Aorta (tissue), 5 donors: ENCODE measurements at regions not wholly inside any gene's neighbourhood (a gene's known extent, or its start where the extent isn't known, plus 50 kb on each side); places are given as distances from the start of the nearest gene placed in this dataset.
A peak's percentile ranks its signal among the peaks of the same experiment; 100 is the strongest.
"Not testable (repeated sequence)": the region's sequence is repeated elsewhere in the genome, so short reads cannot be mapped to it uniquely, and the experiment has no call there.

ENCODE experiments used
- ATAC-seq: fragments of 200-7000 bp; cut with Tn5 transposase; one replicate; pipeline ENCODE4 v1.9.1; 2022; ENCODE audit warnings: moderate library complexity; ENCODE audit not compliant: low FRiP score
- DNase-seq, 2 donors: peaks; one replicate each; pipeline ENCODE4 v3.0.0-alpha.2; 2020
- H3K27ac ChIP-seq, 2 donors: one replicate each; pipeline ENCODE4 v1.5.1; 2013; ENCODE audit warnings: low read length in 2 of 2, mild to moderate bottlenecking in 2 of 2, moderate library complexity in 2 of 2, control low read depth in 1 of 2, inconsistent platforms in 1 of 2, low read depth in 1 of 2
- H3K27me3 ChIP-seq, 2 donors: one replicate each; pipeline ENCODE4 v1.6.1; 2013; ENCODE audit warnings: control low read depth in 1 of 2, low read length in 1 of 2, mild to moderate bottlenecking in 1 of 2, moderate library complexity in 1 of 2; ENCODE audit not compliant: insufficient read depth in 2 of 2, control insufficient read depth in 1 of 2
- H3K36me3 ChIP-seq, 2 donors: one replicate each; pipeline ENCODE4 v1.6.1; 2013; ENCODE audit warnings: control low read depth in 1 of 2, low read length in 1 of 2, mild to moderate bottlenecking in 1 of 2; ENCODE audit not compliant: insufficient read depth in 2 of 2, control insufficient read depth in 1 of 2
- H3K4me1 ChIP-seq, 2 donors: one replicate each; pipeline ENCODE4 v1.6.1; 2013; ENCODE audit warnings: low read length in 2 of 2, control low read depth in 1 of 2, mild to moderate bottlenecking in 1 of 2, moderate library complexity in 1 of 2; ENCODE audit not compliant: insufficient read depth in 2 of 2, control insufficient read depth in 1 of 2
- H3K4me3 ChIP-seq, 2 donors: one replicate each; pipeline ENCODE4 v1.5.1; 2013; ENCODE audit warnings: low read length in 2 of 2, control low read depth in 1 of 2, mild to moderate bottlenecking in 1 of 2
- H3K9me3 ChIP-seq: one replicate; pipeline ENCODE4 v1.6.1; 2013; ENCODE audit warnings: mild to moderate bottlenecking, low read length; ENCODE audit not compliant: control insufficient read depth
- WGBS, 2 donors: extraction: QIAGEN DNeasy Blood & Tissue Kit; methylation state at CpG; one replicate each; pipeline ENCODE4 v1.1.7; 2013; 5-methylcytosine and 5-hydroxymethylcytosine counted together
- intact Hi-C, 2 donors: fragments of 100-400 bp; cut with DNase I; formaldehyde crosslinking; loops; one replicate each; pipeline versions ENCODE4 v1.14.2 to v1.15.0; 2022
- donor health status: healthy with polysubstance abuse.
- donor health status: Bipolar disorder and iron deficiency.
- donor health status: DM: no; HTN: no; CAD: no.
- donor health status: DM: no; HTN: no; CAD: no.
- donor health status: DM: yes; HTN: yes; CAD: no.

DNA sequence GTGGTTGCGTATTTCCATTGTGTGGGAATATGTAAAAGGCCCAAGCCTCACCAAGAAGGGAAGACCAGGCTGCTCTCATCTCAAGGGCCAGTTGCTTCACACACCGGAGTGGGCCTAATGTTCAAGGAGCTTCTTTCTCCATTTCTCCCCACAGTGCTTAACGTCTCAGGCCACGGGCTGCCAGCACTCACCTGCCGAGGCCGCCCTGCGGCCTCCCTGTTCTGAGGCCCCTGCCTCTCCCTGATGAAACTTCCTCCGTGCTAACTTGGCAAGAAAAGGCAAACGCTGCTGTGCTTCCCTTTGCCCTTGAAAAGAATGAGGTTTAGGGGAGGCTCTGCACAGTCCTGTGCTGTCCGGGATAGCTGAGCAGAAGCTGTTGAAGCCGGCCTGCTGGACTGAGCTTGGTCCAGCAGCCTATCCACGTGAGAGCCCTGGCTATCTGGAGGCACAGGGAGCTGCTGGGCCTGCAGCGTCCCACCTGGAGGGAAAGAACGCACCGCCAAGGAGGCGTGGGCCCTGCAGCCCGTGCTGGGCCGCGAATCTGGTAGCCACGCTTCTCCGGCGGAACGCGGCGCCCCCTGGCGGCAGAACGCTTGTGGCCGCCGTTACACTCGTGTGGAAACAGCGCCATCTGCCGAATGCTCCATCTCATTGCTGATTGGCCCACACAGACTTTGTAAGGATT is 73.5 kb upstream of the PRSS3 start:
- Histone ChIP-seq H3K27ac (no peak overlapping the region), H3K9me3 (no peaks in the 10 kb centered on the region), H3K4me3 (no peak overlapping the region), H3K27me3 (no peaks in the 10 kb centered on the region), H3K36me3 (no peaks in the 10 kb centered on the region), H3K4me1 (no peaks in the 10 kb centered on the region)
- 25 to 27% methylated on average over 32 of the region's 32 CpGs for WGBS, 2 donors
- DNase-seq (peak; percentile 86 to 96), ATAC-seq (peak; percentile 94)
- intact Hi-C loops: loop anchor here (1.0 to 2.0 kb wide), 2 partner anchors 95 to 98 kb away; no protein-coding TSS in a partner anchor

DNA sequence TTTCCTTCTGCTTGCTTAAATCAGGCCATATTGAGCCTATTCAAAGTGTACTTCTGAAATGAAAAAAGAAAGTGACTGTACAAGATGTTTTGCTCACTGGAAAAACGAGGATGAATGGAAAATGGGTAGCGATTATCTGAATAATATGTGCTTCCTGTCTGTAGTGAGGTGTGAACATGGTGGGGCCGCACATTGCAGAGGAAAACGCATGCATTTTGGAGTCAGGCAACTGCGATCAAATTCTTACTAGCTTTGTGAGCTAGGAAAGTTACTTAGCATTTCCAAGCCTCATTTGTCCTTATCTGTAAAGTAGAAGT is 73.0 kb upstream of the PRSS3 start:
- Histone ChIP-seq H3K4me3 (no peak overlapping the region), H3K4me1 (no peaks in the 10 kb centered on the region), H3K27ac (no peak overlapping the region), H3K36me3 (no peaks in the 10 kb centered on the region), H3K27me3 (no peaks in the 10 kb centered on the region), H3K9me3 (no peaks in the 10 kb centered on the region)
- no peak for DNase-seq
- ATAC-seq: no peak
- intact Hi-C loops: loop anchor here in 1 of 2 donors (1.0 kb wide), 1 partner anchor 98 kb away; no protein-coding TSS in a partner anchor
- WGBS, 2 donors: 56 to 57% methylated on average over 5 of the region's 5 CpGs

DNA sequence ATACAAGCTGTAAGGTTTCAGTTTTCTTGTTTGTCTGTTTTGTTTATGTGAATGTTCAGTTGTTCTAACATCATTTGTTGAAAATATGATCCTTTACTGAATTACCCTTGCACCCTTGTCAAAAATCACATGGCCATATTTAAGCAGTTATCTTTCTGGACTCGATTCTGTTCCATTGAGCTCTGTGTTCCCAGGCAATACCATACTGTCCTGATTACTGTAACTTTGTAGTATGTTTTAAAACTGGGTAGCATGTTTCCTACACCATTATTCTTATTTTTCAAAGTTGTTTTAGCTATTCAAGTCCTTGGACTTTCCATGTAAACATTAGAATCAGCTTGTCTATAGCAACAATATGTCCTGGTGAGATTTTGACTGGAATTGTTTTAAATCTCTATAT is 66.7 kb upstream of the PRSS3 start:
- H3K9me3 ChIP-seq: no peaks in the 10 kb centered on the region
- WGBS, 2 donors: 87 to 89% methylated on average over 1 of the region's 1 CpG
- H3K4me3 ChIP-seq: no peak overlapping the region
- intact Hi-C loops: no loop called here
- H3K27me3 ChIP-seq: no peaks in the 10 kb centered on the region
- no peak overlapping the region for H3K27ac ChIP-seq
- DNase-seq (no peak), ATAC-seq (no peak)
- H3K36me3 ChIP-seq: no peaks in the 10 kb centered on the region
- H3K4me1 ChIP-seq: no peaks in the 10 kb centered on the region

DNA sequence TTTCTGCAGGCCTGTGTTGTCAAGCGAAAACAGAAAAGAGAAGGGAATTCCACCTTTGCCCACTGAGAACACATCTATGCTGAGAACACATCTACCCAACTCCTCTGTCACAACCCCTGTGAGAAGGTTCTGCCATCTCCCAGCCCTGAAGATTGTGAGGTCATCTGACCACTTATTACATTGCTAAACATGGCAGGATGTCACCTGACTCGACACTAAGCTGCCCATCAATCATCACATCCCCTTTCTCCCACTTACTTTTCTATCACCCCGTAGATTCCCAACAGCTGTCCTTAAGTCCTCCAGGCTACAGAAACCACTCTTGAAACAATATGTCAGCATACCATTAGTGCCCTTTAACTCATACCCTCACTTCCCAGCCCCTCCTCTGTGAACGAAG is 64.2 kb upstream of the PRSS3 start:
- no peaks in the 10 kb centered on the region for H3K27me3 ChIP-seq
- H3K27ac ChIP-seq: no peak overlapping the region
- H3K9me3 ChIP-seq: no peaks in the 10 kb centered on the region
- intact Hi-C loops: no loop called here
- WGBS, 2 donors: 63 to 70% methylated on average over 4 of the region's 4 CpGs
- no peaks in the 10 kb centered on the region for H3K4me1 ChIP-seq
- no peaks in the 10 kb centered on the region for H3K36me3 ChIP-seq
- no peak for ATAC-seq
- no peak for DNase-seq
- H3K4me3 ChIP-seq: no peak overlapping the region

DNA sequence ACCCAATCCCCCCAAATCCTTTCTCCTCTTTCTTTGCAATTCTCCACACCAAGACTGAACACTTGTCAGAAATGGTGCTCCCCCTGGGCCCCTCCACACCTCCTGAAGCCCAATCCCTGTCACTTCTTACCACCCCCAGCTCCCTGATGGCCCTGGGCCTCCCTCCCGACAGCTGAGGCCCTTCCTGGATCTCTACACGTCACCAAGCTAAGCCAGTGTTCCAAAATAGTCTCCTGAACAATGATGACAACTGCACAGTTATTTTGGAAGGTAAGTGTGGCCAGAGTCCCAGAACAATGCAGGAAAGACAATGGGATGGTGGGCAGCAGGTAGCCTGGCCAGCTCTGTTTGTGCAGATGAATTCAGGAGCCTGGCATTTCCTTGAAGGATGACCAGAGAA is 63.7 kb upstream of the PRSS3 start:
- no peaks in the 10 kb centered on the region for H3K36me3 ChIP-seq
- no peaks in the 10 kb centered on the region for H3K27me3 ChIP-seq
- H3K4me1 ChIP-seq: no peaks in the 10 kb centered on the region
- 62 to 80% methylated on average over 2 of the region's 2 CpGs for WGBS, 2 donors
- ATAC-seq (no peak), DNase-seq (no peak)
- H3K27ac ChIP-seq: no peak overlapping the region
- intact Hi-C loops: no loop called here
- H3K4me3 ChIP-seq: no peak overlapping the region
- H3K9me3 ChIP-seq: no peaks in the 10 kb centered on the region

DNA sequence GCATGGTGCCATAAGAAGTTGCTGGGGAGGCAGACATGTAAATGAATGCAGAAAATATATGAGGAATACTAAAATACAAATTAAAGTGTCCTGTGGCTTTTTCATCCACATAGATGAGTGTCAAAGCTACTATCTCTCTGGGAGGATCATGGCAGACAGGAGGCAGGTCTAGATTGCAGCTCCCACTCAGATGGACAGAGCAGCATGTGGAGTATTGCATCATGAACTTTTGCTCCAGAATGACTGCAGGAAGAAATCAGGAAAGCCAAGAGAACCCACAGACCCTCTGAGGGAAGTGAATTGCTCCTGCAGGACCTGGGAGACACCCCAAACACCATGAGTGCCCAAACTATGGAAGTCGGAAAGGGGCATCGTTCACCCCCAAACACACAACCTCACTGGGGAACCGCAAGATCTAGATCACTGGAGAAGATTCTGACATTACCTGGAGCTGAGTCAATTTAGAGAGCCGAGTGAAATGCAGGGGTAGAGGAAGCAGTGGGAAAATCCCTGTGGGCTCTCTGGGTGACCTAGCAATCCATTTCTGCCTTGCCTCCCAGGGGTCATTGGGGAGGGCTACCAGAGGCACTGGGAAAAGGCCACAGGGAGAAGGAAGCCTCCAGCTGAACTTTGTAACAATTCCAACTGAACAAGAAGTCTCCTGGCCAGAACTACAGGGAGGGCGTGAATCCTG is 61.0 kb upstream of the PRSS3 start:
- DNase-seq, H3K27ac ChIP-seq, ATAC-seq, intact Hi-C loops, H3K36me3 ChIP-seq, H3K9me3 ChIP-seq, H3K4me1 ChIP-seq, H3K27me3 ChIP-seq, H3K4me3 ChIP-seq: not testable (repeated sequence)
- WGBS, 2 donors: 84 to 88% methylated on average over 5 of the region's 5 CpGs

DNA sequence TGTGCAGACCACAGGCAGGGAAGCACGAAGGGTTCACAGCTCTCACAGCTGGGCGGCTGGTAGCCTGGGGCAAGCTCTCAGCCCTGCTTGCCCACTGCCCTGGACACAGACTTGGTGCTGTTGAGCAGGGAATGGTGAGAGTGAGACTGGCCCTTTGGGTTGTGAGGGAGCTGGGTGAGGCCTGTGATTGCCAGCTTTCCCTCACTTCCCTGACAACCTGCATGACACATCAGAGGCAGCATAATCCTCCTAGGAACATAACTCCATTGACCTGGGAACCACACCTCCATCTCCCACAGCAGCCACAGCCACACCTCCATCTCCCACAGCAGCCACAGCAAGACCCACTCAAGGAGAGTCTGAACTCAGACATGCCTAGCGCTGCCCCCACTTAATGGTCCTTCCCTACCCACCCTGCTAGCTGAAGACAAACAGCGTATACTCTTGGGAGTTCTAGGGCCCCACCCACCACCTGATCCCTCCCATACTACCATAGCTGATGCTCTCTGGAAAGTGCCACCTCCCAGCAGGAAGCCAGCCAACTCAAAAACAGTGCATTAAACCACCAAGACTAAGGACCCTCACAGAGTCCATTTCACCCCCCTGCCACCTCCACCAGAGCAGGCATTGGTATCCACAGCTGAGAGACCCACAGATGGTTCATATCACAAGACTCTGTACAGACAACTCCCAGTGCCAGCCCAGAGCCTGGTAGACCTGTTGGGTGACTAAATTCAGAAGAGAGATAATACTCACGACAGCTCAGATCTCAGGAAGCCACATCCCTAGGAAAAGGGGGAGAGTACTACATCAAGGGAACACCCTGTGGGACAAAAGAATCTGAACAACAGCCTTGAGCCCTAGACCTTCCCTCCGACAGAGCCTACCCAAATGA is 60.2 kb upstream of the PRSS3 start:
- H3K4me3 ChIP-seq, H3K9me3 ChIP-seq, H3K27ac ChIP-seq, H3K4me1 ChIP-seq, ATAC-seq, intact Hi-C loops, H3K27me3 ChIP-seq, DNase-seq, H3K36me3 ChIP-seq: not testable (repeated sequence)
- 81 to 82% methylated on average over 6 of the region's 6 CpGs for WGBS, 2 donors

DNA sequence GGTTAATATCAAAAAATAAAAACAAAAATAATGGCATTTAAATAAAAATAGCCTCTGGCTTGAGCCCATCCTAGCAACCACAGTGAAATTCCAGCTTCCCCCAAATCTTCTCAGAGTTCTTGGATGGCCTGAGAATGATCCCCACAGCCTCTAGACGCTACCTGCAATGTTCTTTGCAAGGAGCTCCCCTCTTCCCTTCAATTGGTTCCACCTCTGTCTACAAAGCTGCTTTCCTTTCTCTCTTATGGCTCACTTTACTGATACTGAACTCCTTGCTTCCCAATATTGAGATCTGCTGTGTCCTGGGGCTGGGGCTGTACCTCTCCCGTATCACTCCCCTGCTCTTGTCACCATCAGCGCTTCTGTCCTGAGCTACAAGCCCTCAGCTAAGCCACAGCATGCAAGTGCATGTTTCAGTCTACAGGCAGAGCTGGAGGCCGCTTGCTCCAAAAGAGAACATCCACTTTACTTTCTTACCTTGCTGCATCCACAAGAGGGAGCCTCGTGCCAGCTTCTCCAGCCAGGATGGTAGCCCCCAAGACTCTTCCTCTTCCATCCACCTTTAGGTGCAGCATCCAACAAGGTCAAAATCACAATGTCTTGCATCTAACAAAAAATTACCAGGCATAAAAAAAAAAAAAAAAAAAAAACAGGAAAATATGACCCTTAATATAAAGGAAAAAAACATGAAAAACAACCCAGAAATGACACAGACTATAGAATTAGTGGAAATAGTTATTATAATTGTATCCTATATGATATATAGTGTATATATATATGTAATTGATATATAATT is 57.4 kb upstream of the PRSS3 start:
- peaks cover 7% of the 10 kb centered on the region for H3K9me3 ChIP-seq
- WGBS, 2 donors: 24 to 25% methylated on average over 5 of the region's 5 CpGs
- no peak for ATAC-seq
- no peak overlapping the region for H3K4me3 ChIP-seq
- no peak for DNase-seq
- H3K27ac ChIP-seq: no peak overlapping the region
- intact Hi-C loops: no loop called here
- no peaks in the 10 kb centered on the region for H3K4me1 ChIP-seq
- no peaks in the 10 kb centered on the region for H3K36me3 ChIP-seq
- H3K27me3 ChIP-seq: no peaks in the 10 kb centered on the region
